Tibial nerve (tissue), 3 donors: ENCODE measurements at regions not wholly inside any gene's neighbourhood (a gene's known extent, or its start where the extent isn't known, plus 50 kb on each side); places are given as distances from the start of the nearest gene placed in this dataset.

Experiments
- POLR2A ChIP-seq, 2 donors: fragments of 450-650 bp; IDR thresholded peaks; one replicate each; pipeline ENCODE4 v1.6.1; 2017; ENCODE audit warnings: antibody characterized with exemption in 2 of 2, mild to moderate bottlenecking in 2 of 2, moderate library complexity in 2 of 2
- TF ChIP-seq, protein P1 (sequence below), 5 experiments: fragments of 200-600 bp in 3 of 5; fragments of 450-650 bp in 2 of 5; sonication (generic) in 3 of 5; IDR thresholded peaks; one replicate each; pipeline ENCODE4 v1.5.1; 2016 to 2019; ENCODE audit warnings: antibody characterized with exemption in 5 of 5, mild to moderate bottlenecking in 3 of 5, moderate library complexity in 2 of 5

DNA sequence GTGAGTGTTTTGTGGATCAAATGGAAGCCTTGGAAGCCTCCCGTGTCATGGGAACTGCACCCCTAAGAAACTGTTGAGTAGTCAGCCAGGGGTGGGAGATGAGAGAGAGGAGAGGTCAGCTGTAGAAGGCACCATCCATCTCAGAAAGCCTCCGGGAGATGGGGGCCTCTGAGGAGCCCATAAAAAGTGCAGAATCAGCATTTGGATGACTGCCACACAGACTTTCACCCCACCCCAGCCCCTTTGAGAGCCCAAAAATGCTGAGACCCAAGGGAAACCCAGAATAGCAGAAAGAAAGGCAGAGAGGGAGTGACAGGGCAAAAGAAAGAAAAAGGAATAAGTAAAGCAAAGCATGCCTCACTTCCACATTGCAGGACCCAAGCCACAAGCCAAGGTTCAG lies 443.1 kb upstream of the ZEB2 start:
- TF ChIP-seq POLR2A (IDR thresholded peaks at IDR 0.05): no peak
- TF ChIP-seq, protein P1, sequence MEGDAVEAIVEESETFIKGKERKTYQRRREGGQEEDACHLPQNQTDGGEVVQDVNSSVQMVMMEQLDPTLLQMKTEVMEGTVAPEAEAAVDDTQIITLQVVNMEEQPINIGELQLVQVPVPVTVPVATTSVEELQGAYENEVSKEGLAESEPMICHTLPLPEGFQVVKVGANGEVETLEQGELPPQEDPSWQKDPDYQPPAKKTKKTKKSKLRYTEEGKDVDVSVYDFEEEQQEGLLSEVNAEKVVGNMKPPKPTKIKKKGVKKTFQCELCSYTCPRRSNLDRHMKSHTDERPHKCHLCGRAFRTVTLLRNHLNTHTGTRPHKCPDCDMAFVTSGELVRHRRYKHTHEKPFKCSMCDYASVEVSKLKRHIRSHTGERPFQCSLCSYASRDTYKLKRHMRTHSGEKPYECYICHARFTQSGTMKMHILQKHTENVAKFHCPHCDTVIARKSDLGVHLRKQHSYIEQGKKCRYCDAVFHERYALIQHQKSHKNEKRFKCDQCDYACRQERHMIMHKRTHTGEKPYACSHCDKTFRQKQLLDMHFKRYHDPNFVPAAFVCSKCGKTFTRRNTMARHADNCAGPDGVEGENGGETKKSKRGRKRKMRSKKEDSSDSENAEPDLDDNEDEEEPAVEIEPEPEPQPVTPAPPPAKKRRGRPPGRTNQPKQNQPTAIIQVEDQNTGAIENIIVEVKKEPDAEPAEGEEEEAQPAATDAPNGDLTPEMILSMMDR (IDR thresholded peaks at IDR 0.05): no peak
